Activated CD8-positive, alpha-beta memory T cell treated with anti-CD3 and anti-CD28 coated beads, Interleukin-2, amount 10 ng/mL, durations not matched to agents 7 days and 5 days (primary cell): ENCODE measurements at regions not wholly inside any gene's neighbourhood (a gene's known extent, or its start where the extent isn't known, plus 50 kb on each side); places are given as distances from the start of the nearest gene placed in this dataset.

Experiments
- ATAC-seq: fragments of 150-1000 bp; cut with Tn5 transposase; one replicate; pipeline ENCODE4 v1.10.0; 2021; ENCODE audit warnings: moderate library complexity
- CTCF ChIA-PET: fragments of 350-600 bp; sonication (Branson Sonifier 250); formaldehyde crosslinking; loops from one replicate; lab custom pipeline; 2021; ENCODE audit warnings: antibody characterized with exemption; lab: Charles Lee
- DNase-seq: peaks from one replicate; pipeline ENCODE4 v3.0.0-alpha.2; 2020
- H3K27ac Mint-ChIP-seq: one replicate; pipeline ENCODE4 v1.8.0; 2021; ENCODE audit warnings: mild to moderate bottlenecking, mixed read lengths
- H3K27me3 Mint-ChIP-seq: one replicate; pipeline ENCODE4 v1.8.0; 2021; ENCODE audit warnings: mixed read lengths
- H3K36me3 Mint-ChIP-seq: one replicate; pipeline ENCODE4 v1.8.0; 2021; ENCODE audit warnings: mild to moderate bottlenecking, mixed read lengths
- H3K4me1 Mint-ChIP-seq: one replicate; pipeline ENCODE4 v1.8.0; 2021; ENCODE audit warnings: mixed read lengths
- H3K4me3 Mint-ChIP-seq: one replicate; pipeline ENCODE4 v1.8.0; 2021; ENCODE audit warnings: mild to moderate bottlenecking, moderate library complexity, mixed read lengths
- H3K9me3 Mint-ChIP-seq: one replicate; pipeline ENCODE4 v1.8.0; 2022; ENCODE audit warnings: low read depth, mixed read lengths

GRCh38 chr3:159229116-159229680 is 427.3 kb downstream of the MFSD1 start:
- H3K36me3 Mint-ChIP-seq = no peaks in the 10 kb centered on the region
- no peaks in the 10 kb centered on the region for H3K27me3 Mint-ChIP-seq
- no peak overlapping the region for H3K27ac Mint-ChIP-seq
- CTCF ChIA-PET = no interaction called here
- H3K9me3 Mint-ChIP-seq = peaks cover 2% of the 10 kb centered on the region
- ATAC-seq = no peak
- H3K4me1 Mint-ChIP-seq = no peaks in the 10 kb centered on the region
- no peak overlapping the region for H3K4me3 Mint-ChIP-seq
- DNase-seq = no peak

GRCh38 chr3:159232966-159233365 is 431.1 kb downstream of the MFSD1 start:
- Mint-ChIP-seq H3K4me1 (no peaks in the 10 kb centered on the region), H3K36me3 (no peaks in the 10 kb centered on the region), H3K27ac (no peak overlapping the region), H3K4me3 (no peak overlapping the region), H3K27me3 (no peaks in the 10 kb centered on the region), H3K9me3 (peaks cover 2% of the 10 kb centered on the region)
- ATAC-seq (no peak), DNase-seq (no peak)
- CTCF ChIA-PET = no interaction called here

- Mint-ChIP-seq H3K4me3 (no peak overlapping the region), H3K27me3 (no peaks in the 10 kb centered on the region), H3K4me1 (no peaks in the 10 kb centered on the region), H3K27ac (no peak overlapping the region), H3K9me3 (peaks cover 2% of the 10 kb centered on the region), H3K36me3 (no peaks in the 10 kb centered on the region)
- DNase-seq = no peak
- ATAC-seq = no peak
- CTCF ChIA-PET = no interaction called here
Measured at GRCh38 chr3:159233734-159234133, 431.9 kb downstream of the MFSD1 start.

- no peaks in the 10 kb centered on the region for H3K36me3 Mint-ChIP-seq
Measured at GRCh38 chr3:159234306-159234705, 432.5 kb downstream of the MFSD1 start.

GRCh38 chr3:159236321-159236720 is 434.5 kb downstream of the MFSD1 start:
- no peaks in the 10 kb centered on the region for H3K27me3 Mint-ChIP-seq
- DNase-seq (no peak), ATAC-seq (no peak)
- H3K36me3 Mint-ChIP-seq = no peaks in the 10 kb centered on the region
- H3K4me1 Mint-ChIP-seq = no peaks in the 10 kb centered on the region
- no peak overlapping the region for H3K4me3 Mint-ChIP-seq
- CTCF ChIA-PET = no interaction called here
- H3K27ac Mint-ChIP-seq = no peak overlapping the region
- H3K9me3 Mint-ChIP-seq = no peaks in the 10 kb centered on the region

More at GRCh38 chr3:159234306-159234705, 432.5 kb downstream of the MFSD1 start:
- ATAC-seq (no peak), DNase-seq (no peak)
- Mint-ChIP-seq H3K4me3 (no peak overlapping the region), H3K4me1 (no peaks in the 10 kb centered on the region), H3K9me3 (peaks cover 2% of the 10 kb centered on the region), H3K27me3 (no peaks in the 10 kb centered on the region), H3K27ac (no peak overlapping the region)
- CTCF ChIA-PET = no interaction called here

GRCh38 chr3:159237226-159237625 is 435.4 kb downstream of the MFSD1 start:
- Mint-ChIP-seq H3K4me1 (no peaks in the 10 kb centered on the region), H3K36me3 (no peaks in the 10 kb centered on the region), H3K4me3 (no peak overlapping the region), H3K27me3 (no peaks in the 10 kb centered on the region), H3K9me3 (no peaks in the 10 kb centered on the region), H3K27ac (no peak overlapping the region)
- DNase-seq (no peak), ATAC-seq (no peak)
- CTCF ChIA-PET = no interaction called here

- DNase-seq (no peak), ATAC-seq (no peak)
- Mint-ChIP-seq H3K4me1 (no peaks in the 10 kb centered on the region), H3K36me3 (no peaks in the 10 kb centered on the region), H3K27ac (no peak overlapping the region), H3K27me3 (no peaks in the 10 kb centered on the region), H3K9me3 (no peaks in the 10 kb centered on the region), H3K4me3 (no peak overlapping the region)
- CTCF ChIA-PET = no interaction called here
Measured at GRCh38 chr3:159238646-159239045, 436.8 kb downstream of the MFSD1 start.

- no peaks in the 10 kb centered on the region for H3K9me3 Mint-ChIP-seq
- H3K4me1 Mint-ChIP-seq = no peaks in the 10 kb centered on the region
- no peak overlapping the region for H3K4me3 Mint-ChIP-seq
- CTCF ChIA-PET = no interaction called here
- no peak overlapping the region for H3K27ac Mint-ChIP-seq
- ATAC-seq (no peak), DNase-seq (no peak)
- H3K27me3 Mint-ChIP-seq = no peaks in the 10 kb centered on the region
- H3K36me3 Mint-ChIP-seq = no peaks in the 10 kb centered on the region
Measured at GRCh38 chr3:159239059-159239458, 437.2 kb downstream of the MFSD1 start.

- no peaks in the 10 kb centered on the region for H3K4me1 Mint-ChIP-seq
- no peak overlapping the region for H3K4me3 Mint-ChIP-seq
- no peak overlapping the region for H3K27ac Mint-ChIP-seq
- no peaks in the 10 kb centered on the region for H3K36me3 Mint-ChIP-seq
- H3K27me3 Mint-ChIP-seq = no peaks in the 10 kb centered on the region
- DNase-seq = no peak
- CTCF ChIA-PET = no interaction called here
- ATAC-seq = no peak
- no peaks in the 10 kb centered on the region for H3K9me3 Mint-ChIP-seq
Measured at GRCh38 chr3:159244933-159245332, 443.1 kb downstream of the MFSD1 start.

- ATAC-seq = no peak
- Mint-ChIP-seq H3K27ac (no peak overlapping the region), H3K4me1 (no peaks in the 10 kb centered on the region), H3K9me3 (no peaks in the 10 kb centered on the region), H3K36me3 (no peaks in the 10 kb centered on the region), H3K27me3 (no peaks in the 10 kb centered on the region), H3K4me3 (no peak overlapping the region)
- no peak for DNase-seq
- CTCF ChIA-PET = interaction anchor here (1.3 kb wide), 1 partner anchor 15 kb away, joined by 3 read pairs; no protein-coding TSS in a partner anchor
Measured at GRCh38 chr3:159245871-159246270, 444.0 kb downstream of the MFSD1 start.

GRCh38 chr3:159246385-159246784 is 444.5 kb downstream of the MFSD1 start:
- Mint-ChIP-seq H3K36me3 (no peaks in the 10 kb centered on the region), H3K4me1 (no peaks in the 10 kb centered on the region), H3K27ac (no peak overlapping the region), H3K4me3 (no peak overlapping the region), H3K9me3 (no peaks in the 10 kb centered on the region), H3K27me3 (no peaks in the 10 kb centered on the region)
- ATAC-seq = no peak
- CTCF ChIA-PET = interaction anchor here (1.3 kb wide), 1 partner anchor 14 kb away, joined by 3 read pairs; no protein-coding TSS in a partner anchor
- DNase-seq = no peak

GRCh38 chr3:159249472-159250174 is 447.8 kb downstream of the MFSD1 start:
- Mint-ChIP-seq H3K9me3 (peaks cover 5% of the 10 kb centered on the region), H3K4me3 (no peak overlapping the region), H3K27ac (no peak overlapping the region), H3K36me3 (no peaks in the 10 kb centered on the region), H3K27me3 (no peaks in the 10 kb centered on the region), H3K4me1 (no peaks in the 10 kb centered on the region)
- no peak for DNase-seq
- CTCF ChIA-PET = no interaction called here
- no peak for ATAC-seq

- ATAC-seq = no peak
Measured at GRCh38 chr3:159250961-159251360, 449.1 kb downstream of the MFSD1 start.

GRCh38 chr3:159252274-159252673 is 450.4 kb downstream of the MFSD1 start:
- Mint-ChIP-seq H3K27me3 (no peaks in the 10 kb centered on the region), H3K4me1 (no peaks in the 10 kb centered on the region), H3K36me3 (no peaks in the 10 kb centered on the region), H3K4me3 (no peak overlapping the region), H3K9me3 (peaks cover 5% of the 10 kb centered on the region), H3K27ac (no peak overlapping the region)
- CTCF ChIA-PET = no interaction called here
- DNase-seq = no peak
- no peak for ATAC-seq

More at GRCh38 chr3:159250961-159251360, 449.1 kb downstream of the MFSD1 start:
- H3K27ac Mint-ChIP-seq = no peak overlapping the region
- H3K4me3 Mint-ChIP-seq = no peak overlapping the region
- no peaks in the 10 kb centered on the region for H3K27me3 Mint-ChIP-seq
- peaks cover 5% of the 10 kb centered on the region for H3K9me3 Mint-ChIP-seq
- DNase-seq = no peak
- no peaks in the 10 kb centered on the region for H3K36me3 Mint-ChIP-seq
- no peaks in the 10 kb centered on the region for H3K4me1 Mint-ChIP-seq
- CTCF ChIA-PET = no interaction called here
